COR-L47 (cell line): ENCODE measurements at regions not wholly inside any gene's neighbourhood (a gene's known extent, or its start where the extent isn't known, plus 50 kb on each side); places are given as distances from the start of the nearest gene placed in this dataset.

Experiments used
- DNase-seq: peaks from one replicate; lab custom pipeline; 2025; lab: John Stamatoyannopoulos, UW

DNA sequence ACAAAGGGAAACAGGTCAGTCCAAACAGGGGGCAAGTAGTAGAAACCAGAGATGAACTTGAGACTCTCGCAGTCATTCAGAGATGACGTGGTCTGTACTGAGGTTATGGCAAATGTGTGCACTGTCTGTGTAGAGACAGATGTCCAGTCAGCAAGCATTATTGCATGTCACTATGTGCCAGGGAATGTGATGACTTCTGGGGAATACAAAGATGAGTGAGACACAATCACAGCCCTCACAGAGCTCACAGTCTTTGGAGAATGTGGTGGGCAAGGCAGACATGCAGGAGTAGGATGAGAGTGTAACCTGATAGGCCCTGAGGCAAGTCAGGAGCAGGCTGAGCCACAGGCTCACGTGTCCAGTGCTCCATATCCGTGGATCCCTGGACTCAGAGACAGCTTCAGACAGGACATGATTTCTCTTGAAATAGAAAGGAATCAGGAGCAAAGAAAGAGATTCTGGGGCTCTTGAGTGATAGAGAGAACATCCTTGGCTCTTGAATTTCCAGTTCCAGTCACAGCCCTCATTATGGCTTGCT, 550.7 kb downstream of the ETS1 start:
- DNase-seq = no peak

DNA sequence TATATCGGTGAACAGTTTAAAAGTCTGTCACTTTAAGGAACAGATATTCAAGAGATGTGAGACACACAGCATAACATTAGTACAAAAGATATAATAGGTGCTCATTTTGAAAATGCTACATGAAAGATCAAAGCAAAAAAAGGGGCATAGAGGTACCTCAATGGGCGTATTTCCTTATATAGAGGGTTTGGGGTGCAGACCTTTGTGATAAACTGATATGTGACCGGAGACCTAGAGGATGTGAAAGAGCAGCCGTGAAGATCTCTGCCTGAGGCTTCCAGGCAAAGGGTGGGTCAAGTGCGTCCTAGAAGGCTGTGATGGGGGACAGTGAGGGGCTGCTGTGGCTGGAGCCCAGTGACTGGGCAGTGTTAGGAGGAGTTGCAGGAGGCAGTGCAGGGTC, 551.4 kb downstream of the ETS1 start:
- DNase-seq = no peak

DNA sequence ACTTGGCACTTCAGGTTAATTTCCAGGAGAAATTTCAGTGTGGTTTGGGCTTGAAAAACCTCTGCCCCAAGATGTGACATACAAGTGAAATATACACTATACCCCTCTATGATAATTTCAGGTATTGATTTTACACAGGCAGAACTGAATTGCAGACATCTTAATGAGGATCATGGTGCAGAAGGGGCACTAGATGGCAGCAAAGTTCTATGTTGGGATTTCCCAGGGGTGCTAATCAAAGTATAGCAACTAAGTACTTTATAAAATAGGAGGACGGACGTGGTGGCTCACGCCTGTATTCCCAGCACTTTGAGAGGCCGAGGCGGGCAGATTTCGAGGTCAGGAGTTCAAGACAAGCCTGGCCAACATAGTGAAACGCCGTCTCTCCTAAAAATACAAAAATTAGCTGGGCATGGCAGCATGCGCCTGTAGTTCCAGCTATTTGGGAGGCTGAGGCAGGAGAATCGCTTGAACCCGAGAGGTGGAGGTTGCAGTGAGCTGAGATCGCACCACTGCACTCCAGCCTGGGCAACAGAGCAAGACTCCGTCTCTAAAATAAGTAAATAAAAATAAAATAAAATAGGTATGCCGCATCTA, 555.7 kb downstream of the ETS1 start:
- DNase-seq = peak; percentile 68

DNA sequence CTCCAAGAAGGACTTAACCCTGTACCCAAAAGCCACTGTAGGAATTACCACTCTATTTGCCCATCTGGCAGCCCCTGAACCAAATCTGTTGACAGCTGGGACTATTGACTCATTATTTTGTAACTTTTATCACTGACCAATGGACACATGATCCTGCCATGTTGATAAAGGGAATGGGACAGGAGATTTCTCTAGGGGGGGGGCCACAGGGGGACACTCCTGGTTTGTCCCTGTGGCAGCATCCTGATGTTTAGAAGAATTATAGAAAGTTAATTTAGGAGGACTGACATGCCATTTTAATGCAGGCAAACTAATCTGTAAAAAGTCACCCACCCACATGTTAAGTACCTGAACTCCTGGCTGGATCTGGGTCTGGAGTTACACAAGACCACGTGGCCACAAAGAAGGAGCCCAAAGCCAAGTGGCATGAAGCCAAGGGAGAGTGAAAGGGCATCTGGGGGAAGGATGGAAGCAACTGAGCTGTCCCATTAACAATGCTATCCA, 558.1 kb downstream of the ETS1 start:
- DNase-seq = no peak

DNA sequence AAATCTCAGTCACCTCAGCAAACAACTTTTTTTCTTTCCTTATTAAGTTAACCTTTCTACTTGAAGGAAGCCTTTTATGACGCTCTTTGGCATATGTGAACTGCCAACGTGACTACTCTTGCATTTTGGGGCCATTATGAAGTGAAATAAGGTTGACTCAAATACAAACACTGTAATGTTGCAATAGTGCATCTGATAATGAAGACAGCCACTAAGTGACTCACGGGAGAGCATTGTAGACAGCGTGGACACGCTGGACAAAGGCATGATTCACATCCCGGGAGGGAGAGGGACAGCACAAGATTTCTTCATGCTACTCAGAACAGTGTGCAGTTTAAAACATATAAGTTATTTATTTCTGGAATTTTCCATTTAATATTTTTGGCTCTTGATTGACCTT, 560.8 kb downstream of the ETS1 start:
- DNase-seq = no peak

DNA sequence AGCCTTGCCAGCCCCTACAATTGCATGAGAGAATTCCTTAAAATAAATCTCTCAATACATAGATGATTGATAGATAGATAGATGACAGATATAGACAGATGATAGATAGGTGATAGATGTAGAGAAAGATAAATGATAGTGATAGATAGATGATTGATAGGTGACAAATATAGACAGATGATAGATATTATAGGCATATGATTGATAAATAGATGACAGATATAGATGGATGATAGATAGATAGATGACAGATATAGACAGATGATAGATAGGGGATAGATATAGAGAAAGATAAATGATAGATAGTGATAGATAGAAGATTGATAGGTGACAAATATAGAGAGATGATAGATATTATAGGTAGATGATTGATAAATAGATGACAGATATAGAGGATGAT, 564.6 kb downstream of the ETS1 start:
- DNase-seq = no peak

DNA sequence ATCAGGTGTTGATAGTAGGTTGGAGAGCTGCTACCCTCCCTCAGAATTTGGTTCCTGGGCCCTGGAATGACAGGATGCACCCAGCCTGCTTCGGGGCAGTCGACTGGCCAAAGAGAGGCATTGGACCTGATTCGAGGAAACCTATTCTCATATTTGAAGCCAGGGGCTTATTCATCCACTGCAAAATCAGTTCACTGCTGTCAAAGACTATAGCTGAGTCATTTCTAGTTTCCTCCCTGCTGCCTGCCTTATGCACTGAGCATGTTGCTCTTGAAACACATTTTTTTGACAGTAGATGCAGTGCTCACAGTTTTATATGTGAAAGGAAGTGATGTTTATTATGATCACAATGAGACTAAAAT, 565.4 kb downstream of the ETS1 start:
- DNase-seq = no peak

DNA sequence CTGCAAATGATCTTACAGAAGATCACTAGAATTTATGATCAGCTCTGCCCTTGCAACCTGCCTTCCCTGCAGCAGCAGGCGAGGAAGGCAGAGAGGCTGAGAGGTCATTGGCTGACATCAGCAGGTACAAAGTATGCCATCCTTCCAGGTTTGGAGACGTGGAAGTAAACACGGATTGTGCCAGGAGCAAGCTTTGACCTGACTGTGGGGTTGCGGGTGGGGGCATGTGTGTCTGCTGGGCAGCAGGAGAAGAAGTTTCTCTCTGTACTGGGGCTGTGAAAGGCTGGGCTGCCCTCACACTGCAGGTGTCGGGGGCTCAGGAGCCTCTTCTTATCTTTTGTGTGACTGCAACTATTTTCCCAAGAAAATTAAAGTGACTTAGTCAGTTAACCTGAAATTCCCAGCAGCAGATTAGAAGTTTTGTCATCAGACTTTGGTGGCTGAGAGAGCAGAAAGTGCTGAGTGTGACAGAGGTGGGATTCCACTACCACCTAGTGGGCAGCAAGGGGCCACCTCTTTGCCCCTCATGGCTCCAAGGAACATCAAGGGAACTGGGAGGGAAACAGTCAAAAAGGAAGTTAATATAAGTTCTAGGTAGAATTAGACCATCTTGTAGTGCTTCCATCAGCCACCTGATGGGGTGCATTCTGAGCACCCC, 565.9 kb downstream of the ETS1 start:
- peak; percentile 25 for DNase-seq

DNA sequence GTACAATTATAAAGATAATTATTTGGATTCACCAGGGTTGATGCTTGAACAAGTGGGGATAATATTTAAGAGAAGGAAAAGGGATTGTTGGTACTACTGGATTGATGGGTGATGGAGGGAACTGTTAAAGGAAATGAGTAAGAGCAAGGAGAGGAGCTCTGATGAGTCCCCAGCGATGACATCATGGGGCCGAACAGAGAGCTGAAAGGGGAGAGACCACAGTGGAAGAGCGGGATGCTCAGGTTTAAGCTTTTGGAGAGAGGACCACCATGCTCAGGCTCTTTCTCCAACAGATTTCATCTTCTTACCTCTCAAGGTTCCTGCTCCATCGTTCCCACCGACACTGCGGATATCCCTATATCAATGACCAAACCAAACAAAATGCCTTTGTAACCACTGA, 568.7 kb downstream of the ETS1 start:
- DNase-seq = no peak

DNA sequence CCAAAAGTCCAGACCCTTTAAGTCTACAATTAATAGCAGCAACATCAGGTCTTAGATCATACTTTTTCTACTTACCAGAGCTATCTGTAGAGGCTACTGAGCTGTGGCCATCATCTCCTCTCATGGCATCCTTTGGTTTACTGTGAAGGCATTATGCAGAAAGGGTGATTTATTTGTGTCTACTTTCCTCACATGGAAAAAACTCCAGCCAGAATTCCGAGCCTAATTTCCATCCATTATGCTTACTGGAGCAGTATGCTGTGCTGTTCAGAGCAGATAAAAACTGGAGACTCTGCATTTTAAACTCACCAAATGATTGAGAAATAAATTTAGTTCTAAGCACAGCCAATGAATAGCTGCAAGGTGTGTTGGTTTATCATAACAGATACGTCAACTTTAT, 581.8 kb downstream of the ETS1 start:
- DNase-seq = no peak

DNA sequence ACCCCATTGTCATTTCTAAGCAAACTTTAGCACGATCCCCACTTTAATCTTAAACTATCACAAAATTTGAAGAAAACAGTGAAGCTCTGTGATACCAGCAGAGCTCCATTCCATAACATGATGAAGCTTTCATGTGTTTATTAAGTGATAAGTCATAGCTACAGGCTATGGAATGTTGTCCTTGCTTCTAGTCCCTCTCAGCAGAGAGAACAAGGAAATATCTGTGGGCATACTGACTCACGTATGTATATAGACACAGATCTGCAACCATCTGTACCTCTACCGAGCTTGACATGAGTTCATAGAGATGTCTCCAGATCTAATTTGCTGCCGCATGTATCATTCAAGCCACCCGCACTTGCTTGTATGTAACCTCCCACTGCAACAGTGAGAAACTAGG, 588.9 kb downstream of the ETS1 start:
- no peak for DNase-seq

DNA sequence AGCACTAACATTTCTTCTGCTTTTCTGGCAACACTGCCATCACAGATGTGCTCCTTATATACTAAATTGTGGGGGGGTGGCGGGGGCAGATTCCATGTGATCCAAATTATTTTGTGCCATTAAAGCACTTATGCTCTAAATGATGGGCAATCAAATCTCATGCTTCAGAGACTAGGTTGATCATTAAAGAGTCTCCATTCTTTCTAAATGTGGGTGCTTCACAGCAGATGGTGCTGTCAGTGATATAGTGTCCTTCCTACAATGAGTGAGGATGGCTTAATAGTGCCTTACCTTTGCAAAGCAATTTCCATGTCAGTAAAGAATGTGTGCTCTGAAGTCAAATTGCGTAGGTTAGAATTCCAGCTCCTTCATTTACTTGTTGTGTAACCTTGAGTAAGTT, 589.8 kb downstream of the ETS1 start:
- no peak for DNase-seq

DNA sequence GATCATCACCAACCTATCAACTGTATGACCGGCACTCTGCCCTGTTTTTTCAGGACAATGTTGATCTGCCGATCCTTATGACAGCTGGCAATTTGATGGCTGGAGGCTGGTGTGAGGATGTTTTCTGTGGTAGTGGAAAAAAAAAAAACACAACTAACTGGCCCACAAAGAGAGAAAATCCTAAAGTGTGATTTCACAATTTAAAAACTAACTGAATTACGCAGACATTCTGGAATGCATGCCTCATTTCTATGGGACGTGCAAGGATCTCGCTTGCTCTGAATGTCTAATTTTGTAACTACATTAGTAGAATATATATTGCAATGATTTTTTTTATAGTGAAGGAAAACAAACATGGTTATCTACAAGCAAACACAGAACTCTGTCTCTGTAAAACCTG, 590.5 kb downstream of the ETS1 start:
- no peak for DNase-seq

DNA sequence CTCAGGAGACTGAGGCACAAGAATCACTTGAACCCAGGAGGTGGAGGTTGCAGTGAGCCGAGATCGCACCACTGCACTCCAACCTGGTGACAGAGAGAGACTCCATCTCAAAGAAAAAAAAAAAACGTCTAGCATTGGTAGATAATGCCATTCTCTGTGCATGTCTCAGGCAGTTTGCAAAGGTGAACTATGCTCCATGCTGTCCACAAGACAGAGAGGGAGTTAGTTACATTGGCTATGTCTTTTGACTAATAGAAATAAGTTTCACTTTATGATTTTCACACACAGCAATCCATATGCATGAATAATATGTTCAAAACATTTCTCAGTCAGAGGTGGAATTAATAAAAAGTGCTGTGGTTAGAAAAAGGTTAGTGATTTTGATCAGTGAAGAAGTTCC, 591.4 kb downstream of the ETS1 start:
- no peak for DNase-seq

DNA sequence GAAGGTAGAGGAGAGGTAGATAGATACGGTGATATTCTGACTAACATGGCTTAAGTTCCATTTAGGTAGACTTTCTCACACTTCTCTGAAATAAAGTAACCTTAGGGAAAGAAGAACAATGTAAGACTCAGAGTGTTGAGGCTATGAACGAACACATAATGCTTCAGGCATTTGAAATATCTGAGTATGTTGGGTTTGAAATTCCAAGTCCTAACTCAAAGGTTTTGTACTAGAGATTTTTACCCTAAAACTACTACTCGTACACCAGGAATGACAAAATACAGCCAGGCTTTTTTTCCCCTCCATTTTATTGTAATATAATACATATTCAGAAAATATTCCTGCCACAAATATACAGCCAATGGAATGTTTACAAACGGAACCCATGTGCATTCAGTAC, 592.6 kb downstream of the ETS1 start:
- no peak for DNase-seq

DNA sequence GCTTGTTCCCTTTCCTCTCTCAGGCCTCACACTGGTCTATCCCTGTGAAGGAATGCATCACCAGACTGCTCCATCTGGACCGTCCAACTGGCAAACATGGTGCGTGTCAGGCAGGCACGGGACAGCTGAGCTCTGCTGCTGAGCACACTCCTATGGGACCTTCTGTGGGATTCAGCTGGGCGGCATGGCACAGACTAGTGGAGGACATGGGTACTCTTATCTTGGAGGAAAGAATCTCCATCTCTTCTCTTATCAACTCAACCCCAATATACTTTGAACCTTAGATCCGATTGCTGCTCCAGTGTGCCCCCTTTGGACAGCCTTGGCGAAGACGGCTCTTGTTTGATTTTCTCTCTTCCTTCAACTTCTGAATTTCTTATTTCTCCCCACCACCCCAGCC, 593.6 kb downstream of the ETS1 start:
- DNase-seq = no peak

DNA sequence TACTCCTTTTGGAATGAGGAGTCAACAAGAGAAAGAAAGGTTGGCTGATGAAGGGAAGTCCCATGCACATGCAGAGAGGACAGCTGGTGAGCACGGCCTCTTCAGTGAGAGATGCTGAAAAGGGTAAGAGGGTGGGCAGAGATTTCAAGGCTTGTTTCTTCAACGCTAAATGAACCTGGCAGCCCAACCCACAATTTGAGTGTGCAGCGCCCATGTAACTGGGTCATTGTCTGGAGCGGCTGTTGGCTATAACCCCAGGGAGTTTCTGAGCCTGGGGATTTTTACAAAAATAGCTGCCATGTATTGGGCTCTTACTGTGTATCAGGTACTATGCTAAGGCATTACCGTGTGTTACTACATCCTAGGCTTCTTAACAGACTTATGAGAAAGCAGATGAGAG, 594.1 kb downstream of the ETS1 start:
- no peak for DNase-seq

DNA sequence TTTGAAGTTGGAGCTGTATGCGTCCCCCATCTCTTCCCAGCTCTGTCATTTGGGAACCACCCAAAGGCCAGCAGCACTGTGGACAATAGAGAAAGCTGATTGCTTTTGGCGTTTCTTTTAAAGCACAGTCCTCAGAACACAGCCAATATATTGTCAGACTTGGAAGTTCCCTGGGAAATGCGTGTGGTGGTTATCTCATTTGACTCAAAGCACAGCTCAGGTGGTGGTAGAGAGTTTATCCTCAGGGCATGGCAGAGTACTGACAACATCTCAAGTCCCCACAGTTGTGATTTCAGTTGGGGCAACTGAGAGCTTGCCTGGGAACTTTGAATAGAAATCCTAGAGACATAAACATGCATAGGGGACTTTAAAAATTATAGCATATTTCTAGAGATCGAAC, 601.3 kb downstream of the ETS1 start:
- DNase-seq = no peak

DNA sequence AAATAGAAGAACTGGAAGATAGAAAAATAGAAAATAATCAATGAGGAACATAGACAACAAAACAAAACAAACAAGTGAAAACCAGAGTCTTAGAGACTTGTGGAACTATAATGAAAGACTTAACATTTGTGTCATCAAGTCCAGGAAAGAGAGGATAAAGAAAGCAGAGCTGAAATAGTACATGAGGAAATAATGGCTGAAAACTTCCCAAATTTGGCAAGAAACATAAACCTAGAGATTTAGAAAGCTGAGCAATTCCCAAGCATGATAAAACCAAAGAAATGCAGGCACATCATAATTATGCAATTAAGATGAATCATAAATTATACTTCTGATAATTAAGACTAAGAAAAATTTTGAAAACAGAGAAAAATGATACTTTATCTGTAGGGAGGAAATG, 614.5 kb downstream of the ETS1 start:
- DNase-seq = no peak

DNA sequence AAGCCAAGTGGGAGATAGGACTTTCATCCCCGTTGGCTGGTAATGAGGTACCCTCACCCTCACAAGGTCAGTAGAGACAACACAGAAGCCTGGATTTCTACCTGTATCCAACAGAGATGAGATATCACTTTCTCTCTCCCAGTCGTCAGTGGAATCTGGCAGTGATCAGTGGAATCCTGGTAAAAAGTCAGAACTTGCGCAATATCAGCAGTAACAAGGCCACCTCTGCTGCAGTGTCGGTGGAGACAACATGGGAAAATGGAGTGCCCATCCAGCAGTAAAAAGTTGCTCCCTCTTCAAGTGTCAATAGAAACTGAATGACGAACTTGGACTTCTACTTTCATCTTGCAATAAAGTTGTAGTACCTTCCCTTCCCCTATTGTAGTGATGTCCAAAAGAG, 615.9 kb downstream of the ETS1 start:
- no peak for DNase-seq

DNA sequence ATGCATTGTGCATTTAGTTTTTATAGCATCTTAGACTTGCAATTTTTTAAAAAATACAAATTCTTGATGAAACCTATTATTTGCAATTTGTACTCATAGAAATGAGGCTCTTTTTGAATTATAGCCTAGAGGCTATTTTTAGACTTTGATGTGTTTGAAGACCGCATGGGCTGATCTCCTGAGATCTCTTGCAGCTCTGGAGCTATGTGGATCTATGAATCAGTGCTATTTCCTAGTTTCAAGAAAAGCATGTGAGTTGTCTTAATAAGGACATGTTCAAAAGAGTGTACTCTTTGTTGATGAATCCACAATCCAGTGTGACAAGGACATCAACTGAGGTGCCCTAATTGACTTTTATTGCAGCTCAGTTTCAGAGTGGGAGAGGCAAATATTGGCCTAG, 620.5 kb downstream of the ETS1 start:
- no peak for DNase-seq

DNA sequence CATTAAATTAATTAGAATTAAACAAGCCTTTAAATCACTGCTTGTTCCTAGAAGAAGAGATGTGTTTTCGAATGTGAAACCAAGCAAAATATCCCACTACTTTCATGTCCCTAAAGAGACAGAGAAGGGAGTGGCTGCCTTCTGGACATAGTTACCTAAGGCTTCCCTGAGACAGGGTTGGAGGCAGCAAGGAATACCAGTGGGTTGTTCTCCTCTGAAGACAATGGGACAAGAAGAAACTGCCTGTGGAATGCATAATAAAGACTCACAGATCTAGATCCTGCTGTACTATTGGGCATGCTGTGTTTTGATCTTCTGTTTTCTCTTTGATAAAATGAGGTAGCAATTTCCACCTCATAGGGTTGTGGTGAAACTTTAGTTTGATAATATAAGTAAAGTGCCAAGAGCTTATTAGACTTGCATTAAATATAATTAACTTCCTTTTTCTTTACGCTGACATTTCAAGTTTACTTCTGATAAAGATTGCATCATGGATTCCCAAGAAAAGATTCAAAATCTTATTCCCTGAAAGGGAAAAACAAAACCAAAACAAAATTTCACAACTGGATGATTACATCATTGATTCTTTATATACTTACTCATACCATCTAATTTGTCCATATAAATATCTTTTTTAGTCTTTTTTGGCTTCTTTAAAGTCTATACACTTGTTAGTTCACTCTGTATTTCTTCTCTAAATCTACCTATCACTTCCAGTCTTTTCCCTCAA, 621.3 kb downstream of the ETS1 start:
- DNase-seq = no peak

DNA sequence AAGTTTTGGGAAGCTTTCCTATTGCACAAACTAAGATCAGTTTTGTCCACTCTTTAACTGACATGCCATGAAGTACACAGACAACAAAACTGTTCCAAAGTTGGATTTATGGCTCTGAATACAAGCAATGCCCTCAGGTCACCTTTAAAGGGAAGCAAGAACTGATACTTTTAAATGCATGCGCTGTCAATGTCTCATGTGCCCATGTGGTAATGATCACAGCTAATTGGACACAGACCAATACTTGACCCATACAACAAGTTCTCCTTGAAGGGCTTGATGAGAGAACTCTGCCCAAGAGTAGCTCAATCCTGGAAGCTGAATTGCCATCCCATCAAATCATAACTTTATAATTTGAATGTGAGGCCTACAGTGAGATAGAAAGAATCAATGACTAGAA, 624.9 kb downstream of the ETS1 start:
- no peak for DNase-seq
